ENCODE measurements at regions not wholly inside any gene's neighbourhood (a gene's known extent, or its start where the extent isn't known, plus 50 kb on each side); places are given as distances from the start of the nearest gene placed in this dataset.

GRCh38 chr3:46114323-46114988 is 87.2 kb upstream of the XCR1 start:
- DNase-seq (ENCODE audit: low read depth, low spot score), result peak; percentile 50

- DNase-seq (ENCODE audit: low read depth, low spot score), result no peak
Observed at GRCh38 chr3:46113608-46114007, 86.3 kb upstream of the XCR1 start.

GRCh38 chr3:46112984-46113383 is 85.7 kb upstream of the XCR1 start:
- DNase-seq (ENCODE audit: low read depth, low spot score), result no peak

GRCh38 chr3:46112296-46112695 is 85.0 kb upstream of the XCR1 start:
- DNase-seq (ENCODE audit: low read depth, low spot score), result no peak

GRCh38 chr3:46110701-46111493 is 83.6 kb upstream of the XCR1 start:
- DNase-seq (ENCODE audit: low read depth, low spot score), result peak; percentile 17

GRCh38 chr3:46107682-46108081 is 80.4 kb upstream of the XCR1 start:
- DNase-seq (ENCODE audit: low read depth, low spot score), result no peak

GRCh38 chr3:46105306-46105919 is 78.1 kb upstream of the XCR1 start:
- DNase-seq (ENCODE audit: low read depth, low spot score), result no peak

- no peak for DNase-seq (ENCODE audit: low read depth, low spot score)
Observed at GRCh38 chr3:46104706-46105105, 77.4 kb upstream of the XCR1 start.

GRCh38 chr3:46102780-46103130 is 75.5 kb upstream of the XCR1 start:
- DNase-seq (ENCODE audit: low read depth, low spot score), result no peak

- DNase-seq (ENCODE audit: low read depth, low spot score), result no peak
Observed at GRCh38 chr3:46102059-46102779, 74.9 kb upstream of the XCR1 start.

- no peak for DNase-seq (ENCODE audit: low read depth, low spot score)
Observed at GRCh38 chr3:46100812-46101211, 73.5 kb upstream of the XCR1 start.

GRCh38 chr3:46098319-46098761 is 71.1 kb upstream of the XCR1 start:
- DNase-seq (ENCODE audit: low read depth, low spot score), result no peak

GRCh38 chr3:46097691-46098241 is 70.5 kb upstream of the XCR1 start:
- no peak for DNase-seq (ENCODE audit: low read depth, low spot score)

GRCh38 chr3:46096781-46097180 is 69.5 kb upstream of the XCR1 start:
- DNase-seq (ENCODE audit: low read depth, low spot score), result no peak

GRCh38 chr3:46096336-46096735 is 69.1 kb upstream of the XCR1 start:
- no peak for DNase-seq (ENCODE audit: low read depth, low spot score)

- DNase-seq (ENCODE audit: low read depth, low spot score), result no peak
Observed at GRCh38 chr3:46095307-46095706, 68.0 kb upstream of the XCR1 start.

- no peak for DNase-seq (ENCODE audit: low read depth, low spot score)
Observed at GRCh38 chr3:46094506-46094905, 67.2 kb upstream of the XCR1 start.

GRCh38 chr3:46093966-46094365 is 66.7 kb upstream of the XCR1 start:
- DNase-seq (ENCODE audit: low read depth, low spot score), result no peak

- no peak for DNase-seq (ENCODE audit: low read depth, low spot score)
Observed at GRCh38 chr3:46093327-46093942, 66.2 kb upstream of the XCR1 start.

GRCh38 chr3:46092702-46093080 is 65.4 kb upstream of the XCR1 start:
- DNase-seq (ENCODE audit: low read depth, low spot score), result no peak
